HG03280 (cell line): ENCODE measurements at regions not wholly inside any gene's neighbourhood (a gene's known extent, or its start where the extent isn't known, plus 50 kb on each side); places are given as distances from the start of the nearest gene placed in this dataset.
"Not testable (repeated sequence)": the region's sequence is repeated elsewhere in the genome, so short reads cannot be mapped to it uniquely, and the experiment has no call there.

Experiments
- ATAC-seq: cut with Tn5 transposase; IDR thresholded peaks from one replicate; pipeline ENCODE4 v1.9.1; 2021; ENCODE audit warnings: mild to moderate bottlenecking, moderate library complexity; ENCODE audit not compliant: unreplicated experiment

DNA sequence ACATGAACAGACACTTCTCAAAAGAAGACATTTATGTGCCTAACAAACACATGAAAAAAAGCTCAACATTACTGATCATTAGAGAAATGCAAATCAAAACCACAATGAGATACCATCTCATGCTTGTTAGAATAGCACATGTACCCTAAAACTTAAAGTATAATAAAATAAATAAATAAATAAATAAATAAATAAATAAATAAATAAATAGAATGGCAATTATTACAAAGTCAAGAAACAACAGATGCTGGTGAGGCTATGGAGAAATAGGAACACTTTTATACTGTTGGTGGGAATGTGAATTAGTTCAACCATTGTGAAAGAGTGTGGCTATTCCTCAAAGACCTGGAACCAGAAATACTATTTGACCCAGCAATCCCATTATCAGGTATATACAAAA lies 970.6 kb downstream of the NR2F1-AS1 start:
- ATAC-seq: not testable (repeated sequence)

GRCh38 chr5:92605591-92605990 lies 975.4 kb downstream of the NR2F1-AS1 start:
- no peak for ATAC-seq

DNA sequence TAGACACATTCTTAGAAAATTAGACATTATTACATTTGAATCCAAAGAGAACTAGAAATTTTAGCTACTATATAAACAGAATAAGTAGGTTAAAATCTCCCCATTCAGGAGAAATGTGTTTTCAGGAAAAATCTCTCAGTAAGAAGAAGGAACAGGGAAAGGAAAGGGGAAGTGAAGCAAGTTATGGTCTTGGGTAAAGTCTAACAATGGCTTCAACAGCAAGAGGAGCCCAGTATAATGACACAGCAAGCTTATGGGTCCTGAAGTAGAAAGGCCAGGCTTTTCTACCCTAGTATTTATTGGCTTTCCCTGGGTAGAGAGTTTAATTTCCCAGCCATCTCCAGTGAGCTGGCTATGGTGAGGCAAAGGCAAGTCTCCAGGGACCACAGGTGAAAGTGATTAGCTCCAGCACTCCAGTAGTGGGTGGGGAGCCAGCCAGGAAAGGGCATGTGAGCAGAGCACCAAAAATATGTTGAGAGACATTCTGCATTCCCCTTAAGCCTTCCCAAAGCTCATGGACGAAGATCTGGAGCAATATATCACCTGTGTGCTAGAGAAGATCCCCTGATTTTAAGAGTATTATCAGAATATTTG lies 981.7 kb downstream of the NR2F1-AS1 start:
- ATAC-seq: no peak

DNA sequence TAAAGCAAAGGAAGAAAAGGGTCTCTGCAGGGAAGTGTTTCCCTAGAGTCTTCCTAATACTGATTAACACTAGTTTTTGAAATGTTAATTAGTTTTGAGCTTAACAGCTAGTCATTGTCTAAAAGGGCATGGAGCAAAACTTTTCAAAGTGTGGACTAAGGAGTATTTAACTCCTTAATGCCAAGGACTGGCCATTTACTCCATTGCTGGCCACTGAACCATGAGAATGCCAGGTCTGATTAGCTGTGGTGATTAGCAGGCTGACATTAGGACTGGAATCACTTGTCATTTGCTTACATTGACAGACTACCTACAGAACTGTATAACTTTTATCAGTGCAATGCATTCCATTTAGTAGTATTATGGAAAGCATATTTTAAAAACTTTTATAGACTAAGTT lies 987.0 kb downstream of the NR2F1-AS1 start:
- ATAC-seq: no peak

- ATAC-seq: no peak
Observed at GRCh38 chr5:92588876-92589275, 992.1 kb downstream of the NR2F1-AS1 start.

DNA sequence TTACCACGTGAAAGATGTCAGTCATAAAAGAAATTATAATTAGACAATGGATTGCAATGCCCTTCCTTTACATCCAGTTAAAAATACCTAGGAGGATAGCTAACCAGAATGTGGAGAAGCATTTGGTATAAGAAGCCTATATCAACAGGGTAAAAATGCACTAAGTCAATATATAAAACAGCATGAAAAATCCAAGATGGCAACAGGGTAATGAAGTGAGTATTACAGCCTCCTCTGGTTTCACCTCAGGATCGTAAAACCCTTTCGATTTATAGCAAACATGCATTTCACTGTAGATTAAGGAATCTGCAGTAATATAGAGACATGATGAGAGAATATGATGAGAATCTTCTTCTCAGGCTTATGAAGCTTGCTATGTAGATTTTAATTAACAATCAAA lies 999.3 kb downstream of the NR2F1-AS1 start:
- ATAC-seq: no peak

GRCh38 chr5:92581249-92581648 lies 999.8 kb downstream of the NR2F1-AS1 start:
- ATAC-seq: no peak

DNA sequence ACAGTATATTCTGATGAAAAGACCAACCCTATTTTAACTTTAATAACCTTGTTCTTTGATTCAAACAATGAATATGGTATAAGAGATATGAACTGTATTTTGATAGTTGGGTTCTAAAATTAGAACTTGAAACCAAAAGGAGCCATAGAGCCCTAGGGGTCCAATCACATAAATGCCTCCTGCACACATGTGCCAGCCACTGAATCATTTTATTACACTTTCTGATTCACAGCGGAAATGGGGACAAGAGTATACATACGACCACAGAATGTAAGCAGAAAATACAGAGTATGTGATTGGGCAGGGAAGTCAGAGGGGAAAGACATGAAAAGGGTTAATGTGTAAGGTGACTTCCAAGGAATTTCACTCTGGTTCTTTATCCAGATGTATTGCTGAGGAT lies 1000.2 kb downstream of the NR2F1-AS1 start:
- ATAC-seq: no peak

DNA sequence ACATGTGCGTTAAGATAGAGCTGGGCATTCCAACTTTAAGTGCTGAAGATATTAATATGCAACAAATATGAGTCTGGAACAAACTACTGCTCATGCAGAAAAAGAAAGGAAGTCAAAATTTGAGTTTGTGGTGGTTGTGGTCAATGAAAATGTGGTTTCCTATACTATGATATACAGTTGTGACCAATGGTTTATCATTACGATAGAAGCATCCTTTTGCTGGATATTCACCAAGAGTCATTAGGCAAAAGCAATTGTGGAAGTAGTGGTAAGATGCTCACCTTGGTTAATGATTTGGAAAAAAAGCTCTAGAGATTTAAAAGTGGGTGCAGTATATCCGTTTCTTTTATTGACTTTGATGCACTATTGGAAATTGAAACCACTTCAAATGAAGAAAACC lies 1007.0 kb downstream of the NR2F1-AS1 start:
- no peak for ATAC-seq

DNA sequence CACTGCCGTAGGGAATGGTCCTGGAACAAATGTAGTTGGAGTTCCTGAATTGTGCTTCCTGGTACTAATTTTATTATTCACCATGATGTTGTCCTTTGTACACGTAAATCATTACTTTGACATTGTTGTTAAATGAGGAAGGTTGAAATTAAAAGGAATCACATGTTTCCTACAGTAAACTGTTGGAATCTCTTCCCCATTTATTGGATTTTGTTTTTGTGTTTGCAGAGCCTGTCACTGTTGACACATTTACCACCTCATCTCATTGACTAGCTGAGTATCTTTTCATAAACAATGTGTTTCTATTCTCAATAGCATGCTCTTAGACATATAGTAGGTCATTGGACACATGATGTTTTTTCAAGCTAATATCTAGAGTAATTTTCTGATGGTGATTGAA lies 1012.5 kb downstream of the NR2F1-AS1 start:
- no peak for ATAC-seq

DNA sequence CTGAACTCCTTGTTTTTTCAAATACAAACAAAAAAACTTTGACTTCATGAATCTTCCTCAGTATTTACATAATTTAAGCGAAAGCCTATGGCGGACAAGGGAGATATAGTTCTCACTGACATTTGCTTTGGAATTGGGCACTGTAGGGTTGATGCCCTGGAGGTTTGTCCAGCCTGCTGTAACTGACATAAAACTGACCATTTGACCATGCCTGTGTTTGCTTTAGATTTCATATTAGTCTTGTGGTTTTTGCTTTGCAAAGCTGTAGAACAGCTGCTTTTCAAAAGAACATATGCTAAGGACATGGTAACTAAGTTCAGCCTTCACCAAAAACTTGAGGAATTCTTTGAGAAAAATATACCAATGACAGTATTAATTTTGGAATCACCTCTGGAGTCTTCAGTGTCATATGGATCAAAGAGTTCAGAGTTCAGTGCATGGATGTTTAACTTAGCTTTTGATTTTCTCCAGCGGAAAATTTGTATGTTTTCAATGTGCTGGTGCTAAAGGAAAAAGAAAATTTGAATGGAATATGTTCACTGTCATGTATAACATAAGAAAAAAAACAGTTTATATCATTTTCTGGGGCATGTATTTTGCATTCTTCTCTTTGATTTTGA lies 1013.1 kb downstream of the NR2F1-AS1 start:
- ATAC-seq: no peak

DNA sequence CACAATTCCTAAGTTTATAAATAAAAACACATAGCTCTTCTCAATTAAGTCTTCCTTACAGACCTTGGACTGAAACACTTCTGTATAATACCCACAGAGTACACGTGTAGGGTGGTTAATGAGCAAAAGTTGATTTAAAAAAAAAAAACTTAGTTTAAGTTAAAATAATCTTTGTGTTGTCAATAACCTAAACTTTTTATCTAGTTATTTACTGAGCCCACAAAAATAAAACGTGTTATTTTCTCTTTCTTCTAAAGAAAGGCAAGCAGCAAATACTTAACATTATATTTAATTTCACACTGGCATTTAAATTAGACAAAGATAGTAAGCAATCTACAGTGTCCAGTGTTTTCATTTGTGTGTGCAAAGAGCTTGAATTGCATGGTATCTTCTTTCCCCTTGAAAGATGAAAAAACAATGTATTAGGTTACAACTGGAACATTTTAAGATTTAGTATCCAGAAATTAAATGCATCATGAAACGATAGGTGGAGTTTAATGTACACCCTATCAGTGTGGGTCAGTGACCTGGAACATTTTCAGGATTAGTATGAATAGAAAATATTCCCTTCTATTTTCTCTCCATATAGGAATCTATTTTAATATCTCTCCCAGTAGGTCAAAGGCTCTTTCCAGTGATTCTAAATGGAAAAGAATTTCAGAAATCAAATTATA lies 1014.8 kb downstream of the NR2F1-AS1 start:
- no peak for ATAC-seq

DNA sequence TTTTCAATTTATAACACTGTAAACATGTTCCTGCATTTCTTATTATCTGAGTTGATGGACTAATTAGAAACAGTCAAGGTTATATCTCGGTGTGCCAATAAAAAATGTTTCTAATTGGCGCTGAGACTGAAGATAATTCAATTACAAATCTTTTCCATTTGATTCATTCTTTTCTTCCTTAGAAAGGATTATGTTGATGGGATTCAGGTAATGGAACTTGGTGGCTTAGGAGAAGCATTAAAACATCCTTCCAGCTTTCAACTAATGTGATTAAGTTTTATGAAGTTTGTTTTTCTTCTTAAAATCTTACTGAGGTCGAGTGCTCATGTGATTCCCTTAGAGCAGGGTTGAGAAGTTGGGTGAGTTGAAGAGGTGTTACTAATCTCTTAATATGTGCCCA lies 1015.3 kb downstream of the NR2F1-AS1 start:
- ATAC-seq: no peak

DNA sequence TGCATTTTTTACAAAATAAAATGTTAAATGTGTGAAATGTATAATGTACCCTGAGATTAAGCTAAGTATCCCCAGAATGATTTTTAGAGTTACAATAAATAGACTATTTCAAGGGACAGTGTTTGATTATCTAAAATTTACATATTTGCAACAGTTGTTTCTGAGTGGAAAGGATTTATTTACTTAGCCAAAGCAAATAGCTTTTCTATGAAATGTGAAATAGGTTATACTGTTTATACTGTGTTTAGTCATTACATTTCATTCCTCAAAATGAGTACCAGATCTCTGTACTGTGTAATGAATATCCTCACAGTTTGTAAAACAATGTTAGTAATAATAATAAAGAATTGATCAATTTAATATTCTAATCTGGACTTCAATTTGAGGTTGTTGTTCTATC lies 1019.0 kb downstream of the NR2F1-AS1 start:
- ATAC-seq: no peak

- ATAC-seq: no peak
Observed at GRCh38 chr5:92561411-92561959, 1019.5 kb downstream of the NR2F1-AS1 start.

DNA sequence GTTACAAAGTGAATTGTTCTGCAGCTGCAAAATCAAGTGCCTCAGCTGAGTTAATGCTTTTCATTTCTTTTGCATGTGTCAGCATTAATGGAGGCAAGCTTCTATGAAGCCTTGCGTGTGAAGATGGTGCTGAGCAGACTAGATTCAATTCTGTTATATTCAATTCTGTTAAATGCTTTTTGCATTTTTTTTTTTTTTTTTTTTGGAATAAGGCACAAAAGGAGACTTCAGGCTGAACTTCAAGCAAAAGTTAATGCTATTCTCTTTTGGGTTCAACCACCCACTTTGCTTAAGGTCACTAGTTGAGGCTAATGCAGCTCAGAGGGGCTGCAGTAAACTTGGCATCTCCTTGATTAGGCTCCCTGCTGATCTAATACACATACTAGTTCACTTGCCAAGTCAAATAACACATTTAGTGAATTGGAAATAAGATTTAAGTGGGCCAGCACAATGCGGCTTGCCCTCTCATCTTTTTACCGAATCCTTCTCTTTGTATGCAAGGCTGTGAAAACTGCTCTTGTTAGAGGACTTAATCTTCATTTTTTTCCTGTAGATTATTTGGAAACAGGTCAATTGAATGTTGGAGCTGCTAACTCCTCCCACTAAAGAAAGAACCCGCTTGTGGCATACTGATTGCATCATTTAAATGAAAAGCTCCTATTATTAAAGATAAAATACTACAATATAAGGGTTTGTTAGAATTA lies 1020.2 kb downstream of the NR2F1-AS1 start:
- ATAC-seq: no peak

- ATAC-seq: no peak
Observed at GRCh38 chr5:92559781-92560180, 1021.2 kb downstream of the NR2F1-AS1 start.

DNA sequence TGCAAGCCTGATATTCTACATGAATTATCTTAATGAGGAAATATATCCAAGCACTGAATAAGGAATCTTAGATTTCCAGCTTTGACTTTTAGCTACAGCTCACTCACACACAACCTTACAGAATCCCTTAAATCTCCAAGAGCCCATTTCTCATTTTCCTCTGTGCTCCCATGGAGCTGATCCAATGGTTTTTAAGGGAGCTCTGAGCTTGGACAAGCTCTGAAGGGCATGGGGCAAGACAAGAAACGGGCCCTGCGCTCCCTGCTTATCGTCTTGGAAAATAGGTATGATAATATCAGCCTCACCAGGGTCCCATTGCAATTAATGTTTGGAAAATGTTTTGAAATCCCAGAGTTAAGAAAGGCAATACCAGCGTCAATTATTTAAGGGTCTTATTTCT lies 1021.7 kb downstream of the NR2F1-AS1 start:
- ATAC-seq: no peak

- no peak for ATAC-seq
Observed at GRCh38 chr5:92556747-92557146, 1024.3 kb downstream of the NR2F1-AS1 start.

- no peak for ATAC-seq
Observed at GRCh38 chr5:92554447-92555085, 1026.5 kb downstream of the NR2F1-AS1 start.

DNA sequence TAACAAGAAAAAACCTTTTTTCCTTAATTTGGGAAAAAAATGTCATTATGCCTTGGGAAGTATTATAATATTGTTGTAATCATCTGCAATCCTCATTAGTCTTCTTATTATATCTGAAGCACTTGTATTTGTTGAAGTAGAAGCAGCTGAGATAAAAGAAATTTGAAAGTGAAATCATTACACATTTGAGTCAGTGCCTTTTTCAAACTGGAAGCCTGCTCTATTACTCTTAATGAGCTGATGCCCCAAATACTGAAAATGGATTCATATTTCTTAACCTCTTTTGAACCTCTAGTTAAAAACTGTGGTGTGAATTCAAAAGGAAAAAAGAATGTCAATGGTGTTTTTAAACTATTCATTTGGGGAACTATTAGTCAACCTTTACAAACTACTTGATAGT lies 1027.7 kb downstream of the NR2F1-AS1 start:
- ATAC-seq: no peak
